GM12874 (cell line): ENCODE measurements at regions not wholly inside any gene's neighbourhood (a gene's known extent, or its start where the extent isn't known, plus 50 kb on each side); places are given as distances from the start of the nearest gene placed in this dataset.

Source experiments
- CTCF ChIP-seq: IDR thresholded peaks from 2 replicates; pipeline ENCODE4 v1.5.1; 2011; ENCODE audit warnings: low read depth, mild to moderate bottlenecking, control low read depth, low read length, moderate library complexity; ENCODE audit not compliant: insufficient read depth

GRCh38 chr20:12673352-12673751, 335.4 kb upstream of the SPTLC3 start:
- TF ChIP-seq CTCF, result no peak

- TF ChIP-seq CTCF, result no peak
These were observed 330.8 kb upstream of the SPTLC3 start for GRCh38 chr20:12677925-12678324.

- no peak for TF ChIP-seq CTCF
These were observed 329.3 kb upstream of the SPTLC3 start for GRCh38 chr20:12679447-12679846.

GRCh38 chr20:12682613-12683012, 326.2 kb upstream of the SPTLC3 start:
- no peak for TF ChIP-seq CTCF

GRCh38 chr20:12687476-12687875, 321.3 kb upstream of the SPTLC3 start:
- no peak for TF ChIP-seq CTCF

DNA sequence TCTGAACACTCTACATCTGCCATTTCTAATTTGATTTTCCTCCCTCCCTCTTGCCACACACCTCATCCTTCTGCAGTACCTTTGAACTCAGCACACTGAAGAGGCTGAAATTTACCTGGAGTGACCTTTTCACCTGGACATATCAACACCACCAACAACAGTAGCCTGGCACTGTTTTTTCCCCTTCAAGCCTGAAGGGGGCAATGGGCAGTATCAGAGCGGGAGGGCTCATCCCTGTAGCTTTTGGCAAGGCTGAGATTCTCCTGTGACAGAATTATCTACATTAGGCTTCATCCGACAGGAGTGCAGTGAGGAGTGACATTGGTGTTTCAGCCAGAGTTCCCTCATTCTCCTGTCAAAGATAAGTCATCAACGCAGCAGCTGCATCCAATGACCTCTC, 312.8 kb upstream of the SPTLC3 start:
- no peak for TF ChIP-seq CTCF

GRCh38 chr20:12698817-12699216, 310.0 kb upstream of the SPTLC3 start:
- no peak for TF ChIP-seq CTCF
